Activated CD8-positive, alpha-beta memory T cell treated with anti-CD3 and anti-CD28 coated beads for 1 hour (primary cell): ENCODE measurements at regions not wholly inside any gene's neighbourhood (a gene's known extent, or its start where the extent isn't known, plus 50 kb on each side); places are given as distances from the start of the nearest gene placed in this dataset.

Experiments
- DNase-seq, 2 donors: peaks; one replicate each; pipeline ENCODE4 v3.0.0-alpha.2; 2020; ENCODE audit warnings: low read depth in 1 of 2; ENCODE audit errors: extremely low read depth in 1 of 2

- DNase-seq: no peak
These were observed 659.8 kb downstream of the BCL11A start for GRCh38 chr2:59893612-59894011.

GRCh38 chr2:59892398-59892797 lies 661.1 kb downstream of the BCL11A start:
- DNase-seq: no peak

- no peak for DNase-seq
These were observed 664.1 kb downstream of the BCL11A start for GRCh38 chr2:59889305-59889704.

DNA sequence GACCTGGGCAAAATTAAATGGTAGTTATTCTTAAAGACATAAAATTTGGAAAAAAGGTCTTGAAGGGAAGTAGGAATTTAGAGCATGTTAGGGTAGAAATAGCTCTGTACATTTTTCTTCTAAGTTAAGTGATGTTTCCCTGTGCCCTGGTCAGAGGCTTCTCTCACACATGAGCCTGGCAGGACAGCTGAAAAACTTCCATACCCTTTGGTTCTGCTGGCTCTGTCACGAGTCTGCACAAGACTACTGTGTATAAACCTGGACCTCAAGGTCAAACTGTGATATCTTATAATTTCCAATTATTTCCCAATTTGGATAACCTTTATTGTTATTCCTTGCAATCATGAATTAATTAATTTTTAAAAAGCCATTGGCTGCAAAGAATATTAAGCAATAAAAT lies 664.7 kb downstream of the BCL11A start:
- no peak for DNase-seq

- peak; percentile 6 to 10 for DNase-seq
These were observed 665.4 kb downstream of the BCL11A start for GRCh38 chr2:59888015-59888414.

- no peak for DNase-seq
These were observed 666.1 kb downstream of the BCL11A start for GRCh38 chr2:59887366-59887765.

DNA sequence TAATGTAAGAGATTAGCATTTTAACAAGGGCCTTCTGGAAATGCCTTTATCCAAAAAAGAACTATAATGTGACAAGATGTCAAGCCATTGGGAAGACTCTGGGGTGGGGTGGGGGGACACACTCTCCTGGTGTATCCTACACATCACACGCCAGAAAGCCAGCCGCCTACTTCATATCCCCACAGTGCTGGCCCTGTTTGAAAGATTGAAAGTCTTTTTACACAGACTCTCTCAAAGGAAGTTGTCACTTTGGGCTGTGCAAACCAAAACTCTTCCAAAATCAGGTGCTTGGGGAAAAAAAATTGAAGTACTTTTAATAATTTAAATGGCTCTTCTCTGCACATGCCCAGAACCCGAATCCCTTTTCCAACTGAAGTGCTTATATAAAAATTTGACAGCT lies 666.7 kb downstream of the BCL11A start:
- no peak for DNase-seq

DNA sequence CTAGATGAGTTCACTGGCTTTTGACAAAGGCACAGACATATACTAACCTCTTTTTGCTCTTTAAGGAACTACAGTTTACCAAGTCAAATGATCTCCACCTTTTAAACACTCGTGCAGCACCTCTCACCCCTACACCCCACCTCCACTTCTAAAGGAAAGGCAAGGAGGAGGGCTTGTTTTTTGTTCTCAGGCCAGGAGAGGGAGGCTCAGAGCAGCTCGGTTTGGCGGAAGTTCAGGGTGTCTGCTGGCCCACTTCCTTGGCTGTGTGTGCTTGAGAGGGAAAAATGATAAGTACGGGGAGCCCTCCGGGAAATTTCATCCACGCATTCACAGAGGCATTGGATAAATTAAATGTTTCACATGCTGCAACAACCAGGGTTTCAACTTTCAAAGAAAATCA lies 667.9 kb downstream of the BCL11A start:
- no peak for DNase-seq

DNA sequence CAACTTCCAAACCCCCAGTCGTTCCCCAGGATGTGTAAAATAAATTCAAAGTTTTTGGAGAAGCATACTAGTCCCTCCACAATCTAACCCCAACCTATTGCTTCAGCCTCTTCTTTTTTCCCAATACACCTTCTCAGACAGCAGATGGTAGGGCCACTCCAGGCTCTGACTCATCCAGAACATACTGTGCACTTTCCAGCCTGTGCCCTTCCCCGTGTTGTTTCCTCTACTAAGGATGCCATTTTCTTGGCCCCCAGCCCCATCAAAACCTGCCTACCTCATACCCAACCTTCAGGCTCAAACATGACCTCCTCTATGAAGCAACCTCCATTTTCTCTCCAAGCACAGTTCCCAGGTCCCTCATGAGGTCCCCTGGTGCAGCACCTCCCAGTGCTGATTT lies 669.3 kb downstream of the BCL11A start:
- DNase-seq: no peak

- no peak for DNase-seq
These were observed 670.6 kb downstream of the BCL11A start for GRCh38 chr2:59882822-59883221.

- no peak for DNase-seq
These were observed 671.2 kb downstream of the BCL11A start for GRCh38 chr2:59882279-59882678.

DNA sequence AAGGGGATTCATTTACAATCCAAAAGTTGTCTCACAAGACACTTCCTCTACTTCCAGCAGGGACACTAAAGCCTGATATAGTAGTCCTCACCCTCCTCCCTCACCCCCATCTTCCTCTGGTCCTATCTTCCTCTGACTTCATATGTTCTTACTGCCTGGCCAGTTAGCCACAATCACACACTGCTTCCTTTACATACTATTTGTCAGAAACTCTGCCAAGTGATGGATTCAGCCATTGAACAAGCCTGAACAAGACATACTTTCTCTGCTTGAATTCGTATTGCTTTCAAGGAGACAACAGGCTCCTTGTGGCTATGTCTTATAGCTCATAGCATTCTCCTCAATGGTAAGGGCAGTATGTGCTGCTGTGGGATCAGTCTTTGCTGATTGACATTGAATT lies 672.2 kb downstream of the BCL11A start:
- DNase-seq: no peak

DNA sequence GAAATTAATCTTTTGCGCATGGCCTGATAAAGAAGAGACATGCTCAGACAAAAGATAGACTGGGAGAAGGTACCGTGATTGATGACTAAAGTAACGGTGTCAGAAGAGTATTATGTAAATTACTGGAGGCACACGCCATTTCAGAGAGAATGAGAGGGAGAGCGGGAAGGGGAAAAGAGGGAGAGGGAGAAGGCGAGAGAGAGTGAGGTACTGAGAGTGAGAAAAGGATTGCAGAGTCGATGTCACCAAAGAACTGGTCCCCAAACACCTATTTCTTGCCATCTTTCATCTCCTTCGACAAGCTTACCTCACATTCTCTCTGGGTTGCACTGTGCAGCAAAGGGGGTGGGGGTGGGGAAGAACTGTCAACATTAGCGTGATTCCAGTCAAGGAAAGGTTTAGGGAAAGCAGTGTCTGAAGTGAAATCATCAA lies 673.7 kb downstream of the BCL11A start:
- no peak for DNase-seq

DNA sequence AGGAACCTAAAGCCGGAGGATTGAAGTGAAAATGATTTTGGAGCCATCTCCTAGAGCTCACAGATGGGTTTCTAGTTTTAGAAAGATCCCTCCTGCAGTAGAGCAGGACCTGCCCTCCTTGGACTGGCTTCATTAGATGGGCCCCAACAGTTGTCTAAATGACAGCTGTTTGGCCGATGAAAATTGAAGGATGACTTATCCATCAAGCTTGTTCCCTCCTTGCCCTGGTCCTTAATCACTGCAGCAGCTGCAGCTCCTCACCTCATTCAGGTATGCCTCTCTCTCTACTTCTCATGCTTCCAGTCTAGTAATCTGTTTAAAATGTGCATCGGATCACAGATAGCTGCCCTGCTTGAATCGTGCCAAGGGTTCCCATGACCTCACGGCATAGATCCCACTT lies 677.6 kb downstream of the BCL11A start:
- DNase-seq: no peak

- DNase-seq: no peak
These were observed 678.3 kb downstream of the BCL11A start for GRCh38 chr2:59874971-59875755.

DNA sequence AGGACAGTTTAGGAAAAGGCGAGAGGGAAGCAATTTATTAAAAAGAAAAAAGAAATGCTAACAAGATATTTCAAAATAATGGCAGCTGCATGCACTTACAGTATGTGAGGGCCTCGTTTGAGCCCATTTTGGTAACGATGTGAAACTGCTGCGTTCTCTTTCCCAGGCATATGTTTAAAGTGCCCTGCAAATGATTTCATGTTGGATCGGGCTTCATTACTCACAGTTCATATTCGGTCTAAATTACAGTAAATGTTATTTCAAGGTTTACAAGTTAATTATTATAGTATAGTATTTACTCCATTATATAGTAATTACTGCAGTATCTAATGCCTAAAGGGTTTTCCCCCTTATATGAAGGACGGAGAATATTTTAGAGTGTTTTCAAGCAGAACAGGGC lies 679.1 kb downstream of the BCL11A start:
- no peak for DNase-seq

DNA sequence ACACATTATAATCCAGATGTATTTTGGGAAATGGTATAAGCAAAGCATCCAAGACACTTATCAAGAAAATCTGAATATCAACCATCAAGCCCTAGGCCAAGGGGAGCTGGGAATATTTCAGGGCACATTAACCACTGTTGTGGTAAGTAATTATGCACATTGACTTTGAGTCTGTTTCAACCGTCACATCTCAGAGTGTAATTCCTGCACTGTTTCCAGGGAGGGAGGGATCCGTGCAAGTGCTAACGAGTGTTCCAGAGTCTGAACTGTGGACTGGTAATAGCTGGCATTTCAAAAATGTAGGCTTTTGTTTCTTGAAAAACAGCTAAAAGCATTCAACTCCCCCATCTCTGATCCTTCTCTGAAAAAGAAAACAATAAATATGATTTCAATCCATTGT lies 681.6 kb downstream of the BCL11A start:
- DNase-seq: no peak

DNA sequence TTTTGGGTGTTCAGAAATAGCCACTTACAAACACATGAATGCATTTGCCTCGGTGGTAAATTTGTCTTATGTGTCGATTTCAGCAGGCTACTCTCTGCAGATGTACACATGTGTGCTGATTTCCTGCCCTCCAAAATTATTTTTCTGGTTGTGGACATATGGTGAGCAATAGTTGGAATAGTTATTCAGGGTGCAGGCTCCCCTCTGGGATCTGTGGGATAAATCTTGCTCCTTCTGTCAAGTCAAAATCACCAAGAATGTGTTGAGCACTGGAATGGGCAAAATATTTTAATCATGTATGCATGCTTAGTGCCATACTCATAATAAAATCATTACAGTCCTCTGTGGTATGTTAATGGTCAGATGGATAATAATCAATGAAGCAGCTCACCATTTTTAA lies 684.5 kb downstream of the BCL11A start:
- DNase-seq: no peak

GRCh38 chr2:59866436-59866835 lies 687.0 kb downstream of the BCL11A start:
- no peak for DNase-seq

GRCh38 chr2:59858540-59858939 lies 694.9 kb downstream of the BCL11A start:
- DNase-seq: no peak

- DNase-seq: no peak
These were observed 696.3 kb downstream of the BCL11A start for GRCh38 chr2:59857109-59857508.

GRCh38 chr2:59856391-59856790 lies 697.1 kb downstream of the BCL11A start:
- DNase-seq: no peak

DNA sequence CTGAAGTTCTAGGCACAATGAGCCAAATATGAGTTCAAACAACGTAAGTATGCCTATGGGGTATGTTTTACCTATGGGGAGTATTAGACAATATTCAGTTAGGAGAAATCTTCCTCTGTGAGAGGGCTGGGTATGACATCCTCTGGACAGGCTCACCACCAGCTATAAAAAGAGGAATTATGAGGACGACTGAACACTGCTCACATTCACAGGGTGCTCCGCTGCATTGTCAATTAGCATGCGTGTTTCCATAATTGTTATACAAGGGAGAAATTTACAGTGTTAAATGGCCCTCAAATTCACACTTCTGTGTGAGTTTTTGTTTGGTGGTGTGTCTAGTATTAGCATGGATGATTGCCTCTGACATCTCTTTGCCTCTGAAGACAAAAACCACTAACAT lies 700.4 kb downstream of the BCL11A start:
- DNase-seq: no peak
